Activated CD4-positive, CD25-positive, alpha-beta regulatory T cell treated with anti-CD3 and anti-CD28 coated beads, Interleukin-2, amount 50 U/mL, for 16 hours (primary cell): ENCODE measurements at regions not wholly inside any gene's neighbourhood (a gene's known extent, or its start where the extent isn't known, plus 50 kb on each side); places are given as distances from the start of the nearest gene placed in this dataset.
A peak's percentile ranks its signal among the peaks of the same experiment; 100 is the strongest.
"Not testable (repeated sequence)": the region's sequence is repeated elsewhere in the genome, so short reads cannot be mapped to it uniquely, and the experiment has no call there.

ENCODE experiments used
- DNase-seq: peaks from one replicate; pipeline ENCODE4 v3.0.0-alpha.2; 2020; ENCODE audit warnings: low read depth, low spot score

DNA sequence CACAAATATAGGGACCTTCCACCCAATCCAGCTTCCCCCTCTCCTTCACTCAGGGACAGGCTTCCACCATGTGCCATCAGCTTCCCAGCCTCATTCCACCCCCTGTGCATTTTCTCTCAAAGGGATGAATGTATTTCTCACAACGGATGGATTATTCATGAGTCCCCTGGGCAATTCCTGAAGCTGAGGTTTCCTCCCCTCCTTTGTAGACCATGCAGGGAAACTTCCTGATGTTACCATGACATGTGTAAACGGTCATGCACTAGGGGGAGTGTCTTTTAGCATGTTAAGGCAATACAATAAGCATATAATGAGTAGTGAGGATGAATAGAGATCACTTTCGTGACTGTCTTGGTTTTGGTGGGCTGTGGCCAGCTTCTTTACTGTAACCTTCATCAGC, 706.8 kb downstream of the TMEM121 start:
- DNase-seq: not testable (repeated sequence)

DNA sequence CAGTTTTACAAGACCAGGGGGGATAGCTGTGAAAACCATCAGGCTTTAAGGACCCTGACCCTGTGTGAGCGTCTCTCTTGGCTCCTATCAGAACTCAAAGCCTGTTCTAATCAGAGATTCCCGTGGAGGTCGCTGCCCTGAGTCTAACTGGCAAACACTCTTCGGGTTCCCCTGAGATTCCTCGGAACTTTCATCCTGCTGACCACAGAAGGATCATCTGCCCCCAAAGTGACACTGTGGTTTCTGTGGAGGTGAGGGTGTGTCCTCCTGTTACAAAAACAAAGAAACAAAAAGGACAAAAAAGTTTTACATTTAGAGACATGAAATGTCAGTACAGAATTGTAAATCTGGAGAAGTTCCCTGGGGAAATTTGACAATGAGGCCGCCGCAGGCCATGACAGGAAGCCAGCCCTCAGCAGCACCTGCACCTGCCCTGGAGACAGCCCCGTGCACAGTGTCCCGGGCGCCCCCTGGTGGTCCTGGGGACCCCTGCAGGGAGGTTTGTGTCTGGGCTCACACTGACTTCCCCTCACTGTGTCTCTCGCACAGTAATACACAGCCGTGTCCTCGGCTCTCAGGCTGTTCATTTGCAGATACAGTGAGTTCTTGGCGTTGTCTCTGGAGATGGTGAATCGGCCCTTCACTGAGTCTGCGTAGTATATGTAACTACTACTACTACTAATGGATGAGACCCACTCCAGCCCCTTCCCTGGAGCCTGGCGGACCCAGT, 708.3 kb downstream of the TMEM121 start:
- DNase-seq: not testable (repeated sequence)

DNA sequence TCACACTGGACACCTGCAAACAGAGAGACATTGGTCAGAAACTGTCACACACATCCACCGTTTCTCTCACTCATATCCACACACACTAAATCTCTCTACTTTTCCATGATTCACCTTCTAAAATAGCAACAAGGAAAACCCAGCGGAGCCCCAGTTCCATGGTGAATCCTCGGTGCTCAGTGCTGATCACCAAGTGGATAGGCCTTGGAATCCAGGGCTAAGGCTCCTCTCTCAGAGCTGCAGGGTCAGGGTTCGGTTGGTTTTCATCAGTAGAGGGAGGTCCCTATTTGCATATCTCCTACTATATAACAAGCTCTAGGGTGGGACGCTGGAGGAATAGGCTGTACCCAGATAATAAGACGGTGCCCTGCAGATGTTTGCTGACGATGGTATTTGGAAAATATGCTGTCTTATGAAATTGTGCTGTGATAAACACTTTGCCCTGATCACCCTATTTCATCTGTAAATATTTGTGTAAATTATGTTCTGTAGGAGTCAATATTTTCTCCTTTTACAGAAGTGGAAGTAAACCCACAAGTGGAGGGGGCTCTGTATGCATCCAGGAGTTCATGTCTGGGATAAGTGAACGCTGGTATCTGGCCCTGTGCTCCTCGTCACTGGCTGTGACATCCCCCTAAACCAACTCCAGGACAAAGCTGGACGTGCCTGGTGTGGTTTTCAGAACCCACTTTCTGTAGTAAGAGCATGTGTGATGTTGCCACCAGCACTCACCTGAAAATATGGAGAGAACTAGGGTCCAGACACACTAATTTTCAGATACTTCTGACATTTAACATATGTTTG, 709.2 kb downstream of the TMEM121 start:
- no peak for DNase-seq

DNA sequence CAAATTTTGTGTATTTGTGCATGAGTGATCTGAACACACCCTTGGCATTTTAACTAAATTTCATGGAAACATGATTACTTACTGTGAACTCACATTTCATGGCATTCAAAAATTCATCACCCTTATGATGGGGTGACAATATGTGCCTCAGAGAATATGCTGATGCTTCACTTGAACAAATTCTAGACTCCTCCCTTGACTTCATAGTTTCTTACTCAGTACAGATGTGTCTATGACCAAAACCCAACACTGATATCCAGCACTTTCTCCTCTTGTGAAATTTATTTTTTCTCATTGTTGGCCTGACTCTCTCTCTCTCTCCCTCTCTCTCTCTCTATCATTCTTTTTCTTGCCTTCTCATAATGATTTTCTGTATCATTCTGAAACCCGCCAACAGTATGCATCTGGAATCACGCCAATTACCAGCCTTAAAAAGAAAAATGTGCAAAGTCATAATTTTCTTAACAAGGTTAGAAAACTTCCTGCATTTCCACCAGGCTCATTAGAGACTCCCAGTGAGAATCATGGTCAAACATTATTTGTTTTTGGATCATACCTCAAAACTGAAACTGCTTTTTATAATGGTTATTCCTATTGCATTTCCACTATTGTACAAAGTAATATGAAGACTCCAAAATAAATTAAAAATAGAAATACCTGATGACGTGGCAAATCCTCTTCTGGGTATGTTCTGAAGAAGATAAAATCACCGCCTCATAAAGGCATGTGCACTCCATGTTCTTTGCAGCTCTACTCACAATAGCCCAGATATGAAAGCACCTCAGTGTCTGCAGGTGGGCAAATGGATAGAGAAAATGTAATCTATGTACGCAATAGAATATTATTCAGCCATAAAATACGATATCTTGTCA, 722.2 kb downstream of the TMEM121 start:
- no peak for DNase-seq

DNA sequence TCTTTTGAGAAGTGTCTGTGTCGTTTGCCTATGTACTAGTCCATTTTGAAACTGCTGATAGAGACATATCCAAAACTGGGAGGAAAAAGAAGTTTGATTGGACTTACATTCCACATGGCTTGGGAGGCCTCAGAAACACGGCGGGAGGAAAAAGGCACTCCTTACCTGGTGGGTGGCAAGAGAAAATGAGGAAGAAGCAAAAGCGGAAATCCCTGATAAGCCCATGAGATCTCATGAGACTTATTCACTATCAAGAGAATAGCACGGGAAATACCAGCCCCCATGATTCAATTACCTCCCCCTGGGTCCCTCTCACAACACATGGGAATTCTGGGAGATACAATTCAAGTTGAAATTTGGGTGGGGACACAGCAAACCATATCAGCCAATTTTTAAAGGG, 727.6 kb downstream of the TMEM121 start:
- not testable (repeated sequence) for DNase-seq

DNA sequence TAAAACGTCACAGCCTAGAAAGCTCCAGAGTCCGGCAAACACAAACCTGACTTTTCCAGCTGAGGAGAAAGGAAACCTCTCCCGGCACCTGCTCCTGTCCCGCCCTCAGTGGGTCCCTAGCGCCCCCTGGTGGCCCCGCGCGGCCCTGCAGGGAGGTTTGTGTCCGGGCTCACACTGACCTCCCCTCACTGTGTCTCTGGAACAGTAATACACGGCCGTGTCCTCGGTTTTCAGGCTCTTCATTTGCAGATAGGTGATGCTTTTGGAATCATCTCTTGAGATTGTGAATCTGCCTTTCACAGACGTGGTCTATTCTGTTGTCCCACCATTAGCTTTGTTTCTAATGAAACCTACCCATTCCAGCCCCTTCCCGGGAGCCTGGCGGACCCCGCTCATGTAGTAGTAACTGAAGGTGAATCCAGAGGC, 731.2 kb downstream of the TMEM121 start:
- DNase-seq: peak; percentile 52

DNA sequence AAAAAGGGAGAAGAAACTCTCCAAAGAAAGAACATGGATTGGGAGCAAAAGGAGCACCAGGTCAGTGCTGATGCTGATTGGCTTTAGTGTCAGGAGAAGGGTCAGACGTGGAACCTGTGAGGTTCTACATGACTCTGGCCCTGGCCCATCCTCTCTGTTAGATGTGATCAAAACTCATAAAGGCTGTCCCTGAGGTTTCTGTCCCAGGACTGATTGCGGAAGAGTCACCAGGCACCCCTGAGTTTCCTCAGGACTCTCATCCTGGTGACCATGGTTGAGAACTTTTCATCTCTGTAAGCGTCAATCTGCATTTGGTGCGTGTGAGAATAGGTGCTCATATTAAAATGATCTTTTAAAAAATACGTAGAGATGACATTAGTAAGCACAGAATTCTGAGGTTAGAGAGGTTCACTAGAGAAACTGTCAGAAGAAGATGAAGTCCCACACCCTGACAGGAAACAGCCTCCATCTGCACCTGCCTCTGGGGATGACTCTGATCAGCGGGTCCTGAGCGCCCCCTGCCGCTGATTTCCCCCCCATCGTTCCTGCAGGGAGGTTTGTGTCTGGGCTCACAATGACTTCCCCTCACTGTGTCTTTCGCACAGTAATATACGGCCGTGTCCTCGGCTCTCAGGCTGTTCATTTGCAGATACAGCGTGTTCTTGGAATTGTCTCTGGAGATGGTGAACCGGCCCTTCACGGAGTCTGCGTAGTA, 741.8 kb downstream of the TMEM121 start:
- DNase-seq: peak; percentile 53

DNA sequence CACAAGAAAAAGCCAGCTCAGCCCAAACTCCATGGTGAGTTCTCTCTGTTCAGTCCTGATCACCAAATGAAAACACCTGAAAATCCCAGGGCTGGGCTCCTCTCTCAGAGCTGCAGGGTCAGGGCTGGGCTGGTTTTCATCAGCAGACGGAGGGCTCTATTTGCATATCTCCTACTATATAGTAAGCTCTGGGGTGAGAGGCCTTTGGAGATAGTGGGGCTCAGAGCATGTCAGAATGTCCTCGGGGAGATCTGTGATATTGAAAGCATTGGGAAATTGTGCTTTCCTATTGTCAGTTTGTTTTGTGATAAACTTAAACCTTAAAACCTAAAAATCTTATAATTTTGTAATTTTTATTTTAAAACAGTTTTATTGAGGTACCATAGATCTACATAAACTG, 742.6 kb downstream of the TMEM121 start:
- no peak for DNase-seq

DNA sequence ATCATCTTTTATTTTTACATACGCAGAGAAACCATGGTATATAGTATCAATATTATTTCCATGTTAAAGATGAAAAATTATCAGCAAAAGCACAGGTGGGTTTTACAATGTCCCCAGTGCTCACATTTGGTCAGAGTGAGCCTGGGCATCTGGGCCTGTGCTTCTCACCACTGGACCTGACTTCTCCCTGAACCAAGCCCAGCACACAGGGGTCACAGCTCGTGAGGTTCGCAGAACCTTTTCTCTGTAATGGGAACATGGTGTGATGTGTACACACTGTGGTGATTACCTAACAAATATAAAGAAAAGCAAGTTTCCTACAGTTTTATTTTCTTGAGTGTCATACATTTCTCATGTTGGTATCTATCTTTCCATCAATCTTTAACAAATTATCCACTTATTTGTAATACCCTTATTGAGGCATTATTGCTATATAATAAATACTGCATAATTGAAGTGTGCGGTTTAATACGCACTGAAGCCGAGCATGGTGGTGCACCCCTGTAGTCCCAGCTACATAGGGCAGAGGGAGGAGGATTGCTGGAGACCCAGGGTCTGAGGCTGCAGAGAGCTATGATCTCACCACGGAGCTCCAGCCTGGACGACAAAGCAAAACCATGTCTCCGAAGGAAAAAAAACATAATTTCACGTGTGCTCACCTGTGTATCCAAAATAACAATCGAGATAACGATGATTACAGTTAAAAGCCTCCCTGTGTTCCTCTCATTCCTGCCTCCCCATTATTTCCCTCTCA, 743.2 kb downstream of the TMEM121 start:
- no peak for DNase-seq

DNA sequence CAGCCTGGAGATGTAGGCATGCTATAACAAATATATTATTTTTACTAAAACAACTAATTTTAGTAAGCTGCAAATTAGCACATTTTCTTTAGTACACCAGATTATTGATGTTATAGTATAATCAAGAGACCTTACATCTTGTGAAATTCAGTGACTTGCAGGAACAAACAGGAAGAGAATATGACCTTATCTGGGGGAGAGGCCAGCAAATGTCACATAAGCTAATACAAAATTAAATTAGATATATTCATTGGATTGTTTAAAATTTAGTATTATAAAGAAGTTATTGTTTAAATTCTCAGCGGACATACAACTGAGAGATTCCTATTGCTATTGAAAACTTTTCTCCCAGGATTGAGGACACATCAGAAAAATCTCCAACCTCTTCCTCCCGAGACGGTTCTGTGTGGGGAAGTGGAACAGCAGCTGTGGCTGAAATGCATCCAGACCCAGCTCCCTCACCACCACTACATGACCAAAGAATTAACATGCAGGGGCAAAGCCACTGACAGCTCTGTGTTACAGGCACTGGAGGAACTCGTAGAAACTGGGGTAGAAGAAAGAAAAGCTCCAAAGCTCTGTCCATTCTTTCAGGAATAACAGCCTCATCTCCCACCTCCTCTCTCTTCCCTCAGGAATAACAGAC, 744.2 kb downstream of the TMEM121 start:
- not testable (repeated sequence) for DNase-seq

DNA sequence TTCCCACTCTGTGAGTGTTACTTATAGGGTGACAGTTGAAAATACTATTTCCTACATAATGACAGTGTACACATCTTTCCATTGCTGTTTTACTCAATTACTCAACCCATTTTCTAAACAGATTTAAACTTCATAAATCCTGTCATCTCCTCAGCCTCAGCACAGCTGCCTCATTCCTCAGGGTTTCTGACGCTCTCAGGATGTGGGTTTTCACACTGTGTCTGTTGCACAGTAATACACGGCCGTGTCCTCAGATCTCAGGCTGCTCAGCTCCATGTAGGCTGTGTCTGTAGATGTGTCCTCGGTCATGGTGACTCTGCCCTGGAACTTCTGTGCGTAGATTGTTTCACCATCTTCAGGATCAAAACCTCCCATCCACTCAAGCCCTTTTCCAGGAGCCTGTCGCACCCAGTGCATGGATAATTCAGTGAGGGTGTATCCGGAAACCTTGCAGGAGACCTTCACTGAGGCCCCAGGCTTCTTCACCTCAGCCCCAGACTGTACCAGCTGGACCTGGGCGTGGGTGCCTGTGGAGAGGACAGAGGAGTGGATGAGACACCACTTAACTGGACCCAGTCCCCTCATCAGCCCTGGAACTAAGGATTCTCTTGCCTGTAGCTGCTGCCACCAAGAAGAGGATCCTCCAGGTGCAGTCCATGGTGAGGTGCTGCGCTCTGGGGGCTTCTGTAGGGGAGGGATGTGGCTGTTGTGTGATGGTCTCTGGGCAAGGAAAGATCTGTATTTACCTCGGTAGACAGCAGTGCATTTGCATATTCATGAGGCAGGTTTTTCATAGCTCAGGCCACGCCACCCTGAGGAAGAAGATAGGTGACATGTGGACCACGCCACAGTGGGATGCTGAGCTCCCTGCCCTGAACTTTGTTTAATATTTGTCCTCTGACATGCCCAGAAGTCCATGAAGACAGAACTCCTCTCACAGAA, 750.2 kb downstream of the TMEM121 start:
- DNase-seq: no peak

DNA sequence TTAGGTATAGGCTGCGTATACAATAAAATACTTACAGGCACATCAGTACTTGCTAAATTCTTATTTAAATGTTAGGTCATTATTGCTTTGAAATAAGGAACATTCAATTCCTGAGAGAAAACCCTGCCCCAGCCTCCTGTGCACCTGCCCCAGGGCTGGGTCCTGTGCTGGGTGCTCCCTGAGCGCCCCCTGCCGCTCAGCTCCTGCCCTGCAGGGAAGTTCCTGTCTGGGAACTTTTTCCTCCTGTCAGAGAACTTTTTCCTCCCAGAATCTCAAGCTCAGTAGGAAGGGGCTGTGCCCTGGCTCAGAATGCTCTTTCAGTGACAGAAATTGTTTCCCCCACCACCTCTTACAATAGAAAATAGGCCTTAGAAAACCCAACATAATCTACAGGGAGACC, 751.1 kb downstream of the TMEM121 start:
- DNase-seq: no peak

DNA sequence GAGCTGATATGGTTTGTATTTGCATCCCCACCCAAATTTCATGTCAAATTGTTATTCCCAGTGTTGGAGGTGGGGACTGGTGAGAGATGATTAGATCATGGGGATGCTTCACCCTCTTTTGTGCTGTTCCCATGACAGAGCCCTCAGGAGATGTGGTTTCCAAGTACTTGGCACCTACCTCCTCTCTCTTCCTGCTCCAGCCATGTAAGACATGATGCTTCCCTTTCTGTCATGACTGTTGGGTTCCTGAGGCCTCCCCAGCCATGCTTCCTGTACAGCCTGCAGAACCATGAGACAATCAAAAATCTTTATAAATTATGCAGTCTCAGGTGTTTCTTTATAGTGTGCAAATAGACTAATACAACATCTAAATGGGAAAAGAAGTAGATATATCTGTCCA, 754.5 kb downstream of the TMEM121 start:
- DNase-seq: no peak

DNA sequence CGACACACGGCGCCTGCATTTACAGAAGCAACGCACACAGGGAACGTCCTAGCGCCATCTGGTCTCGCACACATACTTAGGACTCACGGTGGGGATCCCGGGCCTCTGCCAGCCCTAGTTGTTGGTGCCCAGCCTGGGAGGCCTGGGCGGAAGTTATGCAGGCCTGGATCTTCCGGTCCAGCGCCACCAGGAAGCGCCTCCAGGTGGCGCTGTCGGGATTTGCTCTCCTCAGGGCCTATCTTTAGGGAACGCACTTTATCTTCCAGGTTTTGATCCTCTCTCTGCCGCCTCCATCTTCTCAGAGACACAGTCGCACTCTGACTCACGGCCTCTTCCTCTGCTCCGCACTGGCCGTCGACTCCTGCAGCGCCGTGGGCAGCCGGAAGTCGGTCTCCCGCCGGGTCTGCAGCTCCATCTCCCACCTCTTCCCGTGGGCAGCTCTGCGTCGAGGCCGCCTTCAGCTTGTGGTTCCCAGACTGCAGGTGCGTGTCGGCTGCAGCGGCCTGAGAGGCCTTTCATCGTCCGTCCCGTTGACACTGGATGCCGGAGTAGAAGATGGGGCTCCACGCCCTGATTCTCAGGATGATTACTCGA, 760.4 kb downstream of the TMEM121 start:
- DNase-seq: no peak

DNA sequence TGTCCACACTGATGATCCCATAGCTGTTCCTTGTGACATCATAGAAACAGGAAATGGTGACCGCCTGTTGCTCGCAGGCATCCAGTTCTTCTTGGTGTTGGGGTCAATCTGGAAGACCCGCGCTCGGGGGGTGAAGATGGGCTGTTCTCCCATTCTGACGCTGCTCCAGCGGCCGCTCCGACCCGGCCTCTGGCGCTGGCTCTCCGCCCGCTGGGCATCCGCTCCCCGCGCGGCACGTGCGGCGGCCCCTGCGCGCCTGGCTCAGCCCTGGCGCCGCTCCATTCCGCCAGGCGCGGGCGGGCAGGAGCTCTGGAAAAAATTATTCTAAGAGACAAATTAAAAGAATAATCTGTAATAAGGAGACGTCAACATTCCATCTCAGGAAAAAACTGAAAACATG, 761.1 kb downstream of the TMEM121 start:
- DNase-seq: no peak

DNA sequence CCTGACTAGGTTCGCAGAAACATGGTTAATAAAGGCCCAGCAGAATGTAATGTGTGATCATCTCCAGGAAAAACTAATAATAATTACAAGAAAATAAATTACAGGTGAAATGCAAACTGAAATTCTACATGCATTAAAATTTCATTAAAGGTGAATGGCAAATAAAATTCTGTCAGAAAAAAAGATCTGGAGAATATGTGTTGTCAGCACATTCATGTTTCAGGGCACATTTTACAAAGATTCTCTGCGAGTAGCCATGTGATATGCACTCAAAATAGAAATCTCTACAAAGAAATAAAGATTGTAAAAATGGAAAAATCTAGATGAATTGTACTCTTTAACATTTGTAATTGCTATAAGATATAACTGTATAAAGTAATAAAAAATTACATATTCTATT, 765.2 kb downstream of the TMEM121 start:
- DNase-seq: no peak

DNA sequence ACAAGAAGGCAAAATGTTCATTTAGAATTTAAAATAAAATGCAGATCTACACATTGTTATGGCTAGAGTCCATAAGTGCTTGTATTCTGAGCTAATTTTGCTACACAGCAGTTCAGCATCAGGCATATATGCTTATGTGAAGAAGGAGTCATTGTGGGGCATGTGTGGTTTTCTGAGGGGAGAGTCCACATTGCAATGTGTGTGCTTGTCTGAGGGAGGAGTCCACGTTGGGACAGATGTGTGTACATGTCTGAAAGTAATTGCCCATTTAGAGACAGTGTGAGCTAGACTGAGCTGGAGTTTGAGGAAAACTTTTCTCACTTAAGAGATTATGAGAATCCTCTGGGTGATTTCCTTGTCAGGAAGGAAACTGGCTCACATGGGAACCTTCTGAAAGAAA, 767.9 kb downstream of the TMEM121 start:
- no peak for DNase-seq

DNA sequence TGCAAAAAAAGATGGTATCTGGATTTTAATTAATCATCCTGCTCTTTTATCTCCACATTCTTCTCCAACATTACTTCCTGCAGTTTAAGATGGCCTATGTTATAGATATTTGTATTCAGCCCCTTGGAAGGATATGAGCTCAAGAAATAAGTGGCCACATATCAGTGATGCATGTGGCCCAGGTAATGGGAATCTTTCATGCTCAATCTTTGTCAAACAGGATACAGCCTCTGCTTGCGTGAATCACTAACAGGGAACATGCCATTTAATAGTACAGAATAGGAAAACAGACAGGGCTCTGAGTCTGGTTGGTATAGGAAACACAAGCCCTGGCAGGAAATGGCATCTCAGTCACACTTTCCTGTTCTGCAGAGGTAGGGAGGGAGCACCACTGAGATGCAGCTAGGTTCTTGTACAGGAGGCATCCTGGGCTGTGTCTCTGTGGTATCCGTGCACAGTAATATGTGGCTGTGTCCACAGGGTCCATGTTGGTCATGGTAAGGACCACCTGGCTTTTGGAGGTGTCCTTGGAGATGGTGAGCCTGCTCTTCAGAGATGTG, 774.6 kb downstream of the TMEM121 start:
- not testable (repeated sequence) for DNase-seq
